HG02798 (cell line): ENCODE measurements at regions not wholly inside any gene's neighbourhood (a gene's known extent, or its start where the extent isn't known, plus 50 kb on each side); places are given as distances from the start of the nearest gene placed in this dataset.

Experiments used
- ATAC-seq: cut with Tn5 transposase; IDR thresholded peaks from one replicate; pipeline ENCODE4 v1.9.1; 2021; ENCODE audit warnings: mild to moderate bottlenecking; ENCODE audit not compliant: unreplicated experiment, poor library complexity

DNA sequence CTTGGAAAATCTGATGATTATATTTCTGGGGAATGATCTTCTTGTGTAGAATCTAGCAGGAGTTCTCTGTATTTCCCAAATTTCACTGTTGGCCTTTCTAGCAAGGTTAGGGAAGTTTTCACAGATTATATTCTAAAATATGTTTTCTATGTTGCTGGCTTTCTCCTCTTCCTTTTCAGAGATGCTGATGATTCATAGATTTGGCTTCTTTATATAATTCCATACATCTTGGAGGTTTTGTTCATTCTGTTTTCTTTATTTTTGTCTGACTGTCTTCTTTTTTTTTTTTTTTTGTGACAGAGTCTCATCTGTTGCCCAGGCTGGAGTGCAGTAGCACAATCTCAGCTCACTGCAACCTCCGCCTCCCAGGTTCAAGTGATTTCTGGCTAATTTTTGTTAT lies 957.9 kb upstream of the SLIT2 start:
- ATAC-seq = no peak

- no peak for ATAC-seq
These were observed 958.6 kb upstream of the SLIT2 start for GRCh38 chr4:19293080-19293479.

GRCh38 chr4:19286924-19287323 lies 964.8 kb upstream of the SLIT2 start:
- ATAC-seq = no peak

GRCh38 chr4:19285146-19285545 lies 966.6 kb upstream of the SLIT2 start:
- no peak for ATAC-seq

GRCh38 chr4:19278665-19279064 lies 973.0 kb upstream of the SLIT2 start:
- ATAC-seq = no peak

GRCh38 chr4:19266566-19266965 lies 985.1 kb upstream of the SLIT2 start:
- ATAC-seq = no peak

GRCh38 chr4:19262467-19262866 lies 989.2 kb upstream of the SLIT2 start:
- ATAC-seq = no peak

- no peak for ATAC-seq
These were observed 991.4 kb upstream of the SLIT2 start for GRCh38 chr4:19260346-19260745.

- ATAC-seq = no peak
These were observed 991.8 kb upstream of the SLIT2 start for GRCh38 chr4:19259920-19260319.

DNA sequence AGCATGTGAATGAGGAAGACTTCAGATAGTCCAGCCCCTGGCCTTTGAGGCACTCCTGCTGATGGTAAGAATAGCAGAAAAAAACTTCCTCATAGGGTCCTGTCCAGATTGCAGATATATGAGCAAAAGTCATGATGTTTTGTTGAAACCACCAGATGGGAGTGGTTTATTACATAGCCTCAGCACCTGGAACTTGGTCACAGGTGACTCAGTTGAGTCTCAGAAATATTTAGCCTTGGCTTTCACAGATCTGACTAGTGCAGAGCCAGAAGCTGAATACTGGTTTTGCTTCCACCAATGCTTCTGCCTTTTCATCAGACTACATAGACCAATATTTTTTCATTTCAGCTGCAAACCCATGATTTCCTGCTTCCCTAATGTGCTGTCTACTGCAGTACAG lies 994.9 kb upstream of the SLIT2 start:
- no peak for ATAC-seq

GRCh38 chr4:19254486-19254885 lies 997.2 kb upstream of the SLIT2 start:
- no peak for ATAC-seq

DNA sequence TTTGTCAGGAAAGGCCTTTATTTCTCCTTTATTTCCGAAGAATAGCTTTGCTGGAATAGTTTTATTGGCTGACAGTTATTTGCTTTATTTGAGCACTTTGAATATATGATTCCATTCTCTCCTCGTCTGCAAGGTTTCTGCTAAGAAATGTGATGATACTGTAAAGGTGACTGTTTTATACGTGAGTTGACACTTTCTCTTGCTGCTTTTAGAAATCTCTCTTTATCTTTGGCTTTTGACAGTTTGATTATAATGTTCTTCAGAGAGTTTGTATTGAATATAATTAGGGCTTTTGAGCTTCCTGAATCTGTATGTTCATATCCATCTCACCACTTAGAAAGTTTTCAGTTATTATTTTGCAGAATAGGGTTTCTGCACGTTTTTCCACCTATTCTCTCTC lies 1003.7 kb upstream of the SLIT2 start:
- no peak for ATAC-seq

DNA sequence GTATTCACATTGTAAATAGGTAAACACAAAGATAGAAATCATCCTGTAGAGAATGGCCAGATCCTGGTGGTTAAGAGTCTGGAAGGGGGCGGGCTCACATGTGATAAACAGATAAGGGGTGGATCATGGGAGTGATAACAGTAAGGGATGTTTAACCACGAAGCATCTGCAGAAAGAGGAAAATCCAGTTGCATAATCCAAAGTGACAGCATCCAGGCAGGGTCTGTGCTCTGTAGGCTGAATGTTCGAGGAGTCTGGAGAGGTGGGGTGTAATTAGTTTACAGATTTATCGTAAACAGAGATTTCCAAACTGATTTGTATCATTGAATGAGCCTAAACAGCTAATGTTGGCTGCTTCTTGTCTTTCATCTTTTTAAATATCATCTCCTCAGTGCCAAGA lies 1009.8 kb upstream of the SLIT2 start:
- no peak for ATAC-seq

DNA sequence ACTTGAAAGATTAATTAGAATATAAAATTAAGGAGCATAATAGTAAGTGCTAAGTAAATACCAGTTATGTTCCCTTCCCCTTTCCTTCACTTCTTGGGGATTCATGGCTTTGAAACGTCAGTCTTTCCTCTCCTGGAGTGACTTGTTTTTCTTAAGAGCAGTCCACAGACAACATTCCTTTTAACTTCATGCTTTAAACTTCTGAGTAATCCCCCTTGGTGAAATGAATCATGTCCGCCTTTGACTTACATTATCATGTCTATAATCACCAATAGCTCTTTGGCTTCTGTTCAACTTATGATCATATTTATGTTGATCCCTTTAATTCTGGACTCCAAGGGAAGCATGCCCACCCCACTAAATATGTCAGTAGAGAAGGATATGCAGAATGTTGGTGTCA lies 1012.1 kb upstream of the SLIT2 start:
- ATAC-seq = no peak

GRCh38 chr4:19236473-19236872 lies 1015.2 kb upstream of the SLIT2 start:
- no peak for ATAC-seq

GRCh38 chr4:19230906-19231545 lies 1020.7 kb upstream of the SLIT2 start:
- no peak for ATAC-seq

DNA sequence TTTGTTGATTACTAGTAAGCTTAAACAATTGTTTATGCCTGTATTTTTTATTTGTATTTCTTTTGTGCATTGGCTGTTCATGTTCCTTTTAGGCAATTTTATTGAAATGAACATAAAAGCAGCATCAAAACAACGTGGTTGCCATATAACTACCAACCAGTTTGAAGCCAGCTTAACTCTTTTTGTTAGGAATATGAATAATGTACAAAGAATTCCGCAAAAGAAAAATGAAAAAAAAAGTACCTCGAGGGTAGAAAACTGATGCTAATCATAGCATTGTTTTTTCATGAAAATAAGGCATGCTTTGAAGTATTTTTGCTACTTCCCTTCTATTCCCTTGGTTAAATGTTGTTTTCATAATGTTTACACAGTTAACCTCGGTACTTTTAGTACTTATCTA lies 1024.0 kb upstream of the SLIT2 start:
- ATAC-seq = no peak

DNA sequence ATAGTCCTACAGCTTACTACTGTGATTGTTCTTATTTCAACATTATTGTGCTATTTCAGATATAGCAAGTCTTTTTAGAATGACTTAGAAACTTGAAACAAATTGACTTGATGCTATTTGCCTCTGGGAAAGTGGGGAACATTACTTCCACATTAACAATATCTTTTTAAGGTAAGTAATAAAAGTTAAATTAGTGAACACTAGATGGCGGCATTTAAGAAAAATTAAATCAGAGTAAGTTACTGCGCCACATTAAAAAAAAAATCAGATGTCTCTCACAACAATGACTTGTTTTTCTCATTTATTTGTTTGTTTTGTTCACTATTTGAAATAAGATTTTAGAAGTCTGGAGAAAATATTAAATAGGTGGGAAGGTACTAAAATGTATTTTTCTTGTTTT lies 1026.9 kb upstream of the SLIT2 start:
- no peak for ATAC-seq

DNA sequence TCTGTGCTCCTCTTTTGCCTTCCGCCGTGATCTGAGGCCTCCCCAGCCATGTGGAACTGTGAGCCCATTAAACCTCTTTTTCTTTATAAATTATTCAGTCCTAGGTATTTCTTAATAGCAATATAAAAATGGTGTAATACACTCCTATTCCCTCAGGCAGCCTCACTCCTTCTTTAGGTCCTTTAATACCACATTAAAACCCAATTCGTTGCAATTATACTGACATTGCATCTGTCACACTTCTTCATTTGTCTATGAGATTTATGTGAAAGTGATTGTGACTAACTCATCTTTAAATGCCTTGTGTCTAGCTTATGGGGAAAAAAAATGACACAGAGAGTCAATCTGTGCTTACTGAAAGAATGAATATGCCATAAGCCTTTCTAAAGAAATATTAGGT lies 1035.2 kb upstream of the SLIT2 start:
- ATAC-seq = no peak

GRCh38 chr4:19214591-19215186 lies 1037.0 kb upstream of the SLIT2 start:
- no peak for ATAC-seq

- ATAC-seq = no peak
These were observed 1038.3 kb upstream of the SLIT2 start for GRCh38 chr4:19213388-19213787.

GRCh38 chr4:19205853-19206252 lies 1045.9 kb upstream of the SLIT2 start:
- no peak for ATAC-seq
